ENCODE measurements at regions not wholly inside any gene's neighbourhood (a gene's known extent, or its start where the extent isn't known, plus 50 kb on each side); places are given as distances from the start of the nearest gene placed in this dataset.

GRCh38 chr20:21941941-21942805 is 236.7 kb downstream of the PAX1 start:
- H3K4me3 ChIP-seq (ENCODE audit: low read depth in 1 of 2, low read length in 1 of 2), result no peak overlapping the region
- H3K36me3 ChIP-seq, result no peaks in the 10 kb centered on the region
- H3K27ac ChIP-seq, result no peak overlapping the region
- H3K27me3 ChIP-seq, result no peaks in the 10 kb centered on the region
- no peaks in the 10 kb centered on the region for H3K4me1 ChIP-seq (ENCODE audit: control insufficient read depth in 1 of 2, insufficient read depth in 1 of 2, low read depth in 1 of 2, low read length in 1 of 2)
- no peaks in the 10 kb centered on the region for H3K9me3 ChIP-seq
- TF ChIP-seq CTCF (IDR thresholded peaks at IDR 0.05), result no peak

- no peaks in the 10 kb centered on the region for H3K36me3 ChIP-seq
- no peak overlapping the region for H3K4me3 ChIP-seq (ENCODE audit: low read depth in 1 of 2, low read length in 1 of 2)
- H3K27ac ChIP-seq, result no peak overlapping the region
- no peak for TF ChIP-seq CTCF (IDR thresholded peaks at IDR 0.05)
- H3K9me3 ChIP-seq, result no peaks in the 10 kb centered on the region
- no peaks in the 10 kb centered on the region for H3K4me1 ChIP-seq (ENCODE audit: control insufficient read depth in 1 of 2, insufficient read depth in 1 of 2, low read depth in 1 of 2, low read length in 1 of 2)
- H3K27me3 ChIP-seq, result no peaks in the 10 kb centered on the region
These were observed 231.4 kb downstream of the PAX1 start for GRCh38 chr20:21936720-21937380.

- H3K4me1 ChIP-seq (ENCODE audit: control insufficient read depth in 1 of 2, insufficient read depth in 1 of 2, low read depth in 1 of 2, low read length in 1 of 2), result no peaks in the 10 kb centered on the region
- no peak overlapping the region for H3K27ac ChIP-seq
- H3K36me3 ChIP-seq, result no peaks in the 10 kb centered on the region
- no peak overlapping the region for H3K4me3 ChIP-seq (ENCODE audit: low read depth in 1 of 2, low read length in 1 of 2)
- no peaks in the 10 kb centered on the region for H3K27me3 ChIP-seq
- no peaks in the 10 kb centered on the region for H3K9me3 ChIP-seq
- no peak for TF ChIP-seq CTCF (IDR thresholded peaks at IDR 0.05)
These were observed 230.8 kb downstream of the PAX1 start for GRCh38 chr20:21936261-21936660.

- Histone ChIP-seq H3K9me3 (no peaks in the 10 kb centered on the region), H3K27ac (no peak overlapping the region), H3K4me1 (ENCODE audit: control insufficient read depth in 1 of 2, insufficient read depth in 1 of 2, low read depth in 1 of 2, low read length in 1 of 2) (no peaks in the 10 kb centered on the region), H3K4me3 (ENCODE audit: low read depth in 1 of 2, low read length in 1 of 2) (no peak overlapping the region), H3K36me3 (no peaks in the 10 kb centered on the region), H3K27me3 (no peaks in the 10 kb centered on the region)
- no peak for TF ChIP-seq CTCF (IDR thresholded peaks at IDR 0.05)
These were observed 228.1 kb downstream of the PAX1 start for GRCh38 chr20:21933526-21933925.

- H3K9me3 ChIP-seq, result no peaks in the 10 kb centered on the region
- H3K27me3 ChIP-seq, result no peaks in the 10 kb centered on the region
- H3K27ac ChIP-seq, result no peak overlapping the region
- no peaks in the 10 kb centered on the region for H3K4me1 ChIP-seq (ENCODE audit: control insufficient read depth in 1 of 2, insufficient read depth in 1 of 2, low read depth in 1 of 2, low read length in 1 of 2)
- H3K4me3 ChIP-seq (ENCODE audit: low read depth in 1 of 2, low read length in 1 of 2), result no peak overlapping the region
- no peak for TF ChIP-seq CTCF (IDR thresholded peaks at IDR 0.05)
- H3K36me3 ChIP-seq, result no peaks in the 10 kb centered on the region
These were observed 215.8 kb downstream of the PAX1 start for GRCh38 chr20:21921251-21921650.

All from neutrophil (primary cell).